NCI-H748 (cell line): ENCODE measurements at regions not wholly inside any gene's neighbourhood (a gene's known extent, or its start where the extent isn't known, plus 50 kb on each side); places are given as distances from the start of the nearest gene placed in this dataset.
A peak's percentile ranks its signal among the peaks of the same experiment; 100 is the strongest.
"Not testable (repeated sequence)": the region's sequence is repeated elsewhere in the genome, so short reads cannot be mapped to it uniquely, and the experiment has no call there.

Experiments used
- DNase-seq: peaks from one replicate; lab custom pipeline; 2025; ENCODE audit not compliant: unreplicated experiment; lab: John Stamatoyannopoulos, UW

DNA sequence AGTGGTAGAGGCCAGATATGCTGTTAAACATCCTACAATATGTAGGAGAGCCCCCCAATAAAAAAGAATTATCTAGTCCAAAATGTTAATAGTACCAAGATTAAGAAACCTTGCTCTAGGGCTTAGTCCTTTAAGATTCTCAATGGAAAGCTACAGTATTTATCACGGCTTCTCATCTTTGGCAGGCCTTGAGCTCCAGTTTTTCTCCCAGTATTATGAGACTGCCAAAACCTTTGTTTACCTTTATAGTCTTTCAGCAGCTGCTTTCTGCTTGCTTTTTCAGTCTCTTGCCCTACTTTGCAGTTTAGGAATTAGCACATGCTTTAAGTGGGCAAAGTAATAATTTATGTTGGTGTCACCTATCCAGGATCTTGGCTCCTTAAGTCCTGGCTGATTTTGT, 59.7 kb downstream of the NHLRC1 start:
- no peak for DNase-seq

GRCh38 chr6:18058429-18058828, 64.0 kb downstream of the NHLRC1 start:
- DNase-seq: peak; percentile 11

- no peak for DNase-seq
These were observed 66.6 kb downstream of the NHLRC1 start for GRCh38 chr6:18055714-18056382.

- no peak for DNase-seq
These were observed 67.4 kb downstream of the NHLRC1 start for GRCh38 chr6:18055098-18055497.

DNA sequence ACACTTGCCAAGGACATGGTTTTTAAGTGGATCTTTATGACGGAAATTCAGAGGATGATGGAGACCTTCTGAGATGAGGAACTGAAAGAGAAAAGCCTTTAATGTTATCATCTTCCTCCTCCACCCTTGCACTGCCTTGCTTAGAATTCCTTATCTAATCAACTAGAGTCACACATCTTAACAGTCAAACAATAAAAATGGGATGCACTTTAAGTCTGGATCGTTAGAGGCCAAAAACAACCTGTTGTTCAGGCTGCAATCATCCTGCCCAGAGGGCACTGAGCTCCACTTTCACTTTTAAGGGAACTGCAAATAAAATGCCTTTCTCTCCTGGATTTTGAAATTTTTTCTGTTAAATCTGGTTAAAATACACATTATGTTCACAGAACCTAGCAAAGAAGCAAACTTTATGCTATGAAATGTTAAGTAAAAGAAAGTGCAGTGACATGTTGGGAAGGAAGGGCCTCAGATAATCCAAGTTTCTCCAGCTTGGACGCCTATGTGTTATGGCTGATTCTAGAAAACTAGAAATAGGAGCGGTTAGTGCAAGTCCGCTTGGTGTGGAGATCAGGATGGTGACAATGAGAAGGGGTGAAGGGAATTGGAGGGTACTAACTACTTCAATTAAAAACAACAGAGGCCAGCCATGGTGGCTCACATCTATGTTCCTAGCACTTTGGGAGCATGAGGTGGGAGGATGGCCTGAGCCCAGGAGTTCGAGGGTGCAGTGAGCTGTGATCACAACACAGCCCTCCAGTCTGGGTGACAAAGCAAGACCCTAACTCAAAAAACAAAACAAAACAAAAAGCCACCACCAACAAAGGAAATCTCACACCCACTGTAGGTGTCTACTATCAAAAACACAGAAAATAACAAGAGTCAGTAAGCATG, 66.4 kb upstream of the KIF13A start:
- DNase-seq: no peak

GRCh38 chr6:18053078-18053477, 65.6 kb upstream of the KIF13A start:
- DNase-seq: no peak

- no peak for DNase-seq
These were observed 62.2 kb upstream of the KIF13A start for GRCh38 chr6:18049646-18050045.

GRCh38 chr6:18048953-18049630, 61.7 kb upstream of the KIF13A start:
- no peak for DNase-seq

DNA sequence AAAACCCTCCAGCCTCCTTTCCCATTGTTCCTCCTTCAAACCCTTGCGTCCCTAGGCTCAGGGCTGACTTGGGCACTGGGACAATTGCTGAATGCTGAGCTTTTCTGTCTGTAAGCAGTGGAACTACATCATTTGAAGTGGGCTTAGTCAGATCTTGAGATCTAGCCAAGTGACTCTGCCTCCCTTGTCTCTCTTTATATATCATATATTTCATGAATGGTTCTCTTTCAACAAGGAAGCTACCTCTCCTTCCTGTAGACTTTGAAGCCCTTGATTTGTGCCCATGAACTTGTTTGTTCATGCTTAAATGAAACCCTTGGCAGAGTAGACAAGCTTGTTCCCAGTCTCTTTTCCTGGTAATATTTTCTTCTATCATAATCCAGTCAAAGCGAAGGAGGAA, 60.0 kb upstream of the KIF13A start:
- DNase-seq: no peak

DNA sequence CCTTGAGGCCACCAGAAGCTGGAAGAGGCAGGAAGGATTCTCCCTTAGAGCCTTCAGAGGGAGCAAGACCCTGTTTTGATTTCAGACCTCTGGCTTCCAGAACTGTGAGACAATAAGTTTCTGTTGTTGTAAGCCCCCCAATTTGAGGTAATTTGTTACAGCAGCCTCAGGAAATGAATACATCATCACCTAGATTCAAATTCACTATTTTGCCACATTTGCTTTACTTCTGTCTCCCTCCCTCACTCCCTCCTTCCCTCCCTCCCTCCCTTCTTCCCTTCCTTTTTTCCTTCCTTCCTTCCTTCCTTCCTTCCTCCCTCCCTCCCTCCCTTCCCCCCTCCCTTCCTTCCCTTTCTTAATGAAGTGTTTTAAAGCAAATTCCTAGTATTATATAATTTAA, 58.1 kb upstream of the KIF13A start:
- DNase-seq: no peak

- DNase-seq: no peak
These were observed 56.8 kb upstream of the KIF13A start for GRCh38 chr6:18044108-18044783.

- no peak for DNase-seq
These were observed 55.2 kb upstream of the KIF13A start for GRCh38 chr6:18042536-18043145.

- no peak for DNase-seq
These were observed 52.0 kb upstream of the KIF13A start for GRCh38 chr6:18039481-18039880.

GRCh38 chr6:18038235-18038634, 50.8 kb upstream of the KIF13A start:
- not testable (repeated sequence) for DNase-seq
